Transverse colon (tissue), 4 donors: ENCODE measurements at regions not wholly inside any gene's neighbourhood (a gene's known extent, or its start where the extent isn't known, plus 50 kb on each side); places are given as distances from the start of the nearest gene placed in this dataset.

Experiments used
- CTCF ChIP-seq, 5 experiments: fragments of 200-600 bp in 3 of 5; fragments of 450-650 bp in 2 of 5; sonication (generic) in 3 of 5; IDR thresholded peaks; 1 replicate in 2 of 5; 2 replicates in 3 of 5; pipeline ENCODE4 v1.5.1; 2016 to 2017; ENCODE audit warnings: antibody characterized with exemption in 5 of 5, inconsistent platforms in 3 of 5, mild to moderate bottlenecking in 2 of 5, moderate library complexity in 1 of 5
- EP300 ChIP-seq: sonication (generic); formaldehyde crosslinking; IDR thresholded peaks from one replicate; pipeline ENCODE4 v1.6.1; 2017; ENCODE audit warnings: antibody characterized with exemption, low read depth
- POLR2AphosphoS5 ChIP-seq, 3 donors: sonication (generic); formaldehyde crosslinking; IDR thresholded peaks; one replicate each; pipeline ENCODE4 v1.6.1; 2016; ENCODE audit warnings: antibody characterized with exemption in 3 of 3

GRCh38 chr10:8705415-8705814, 650.9 kb downstream of the GATA3 start:
- TF ChIP-seq CTCF (IDR thresholded peaks at IDR 0.05) (no peak), POLR2AphosphoS5 (IDR thresholded peaks at IDR 0.05) (no peak), EP300 (no peak)
